HEK293T (cell line): ENCODE measurements at regions not wholly inside any gene's neighbourhood (a gene's known extent, or its start where the extent isn't known, plus 50 kb on each side); places are given as distances from the start of the nearest gene placed in this dataset.

Source experiments
- BHLHE40 ChIP-seq: fragments of 450-650 bp; IDR thresholded peaks from 2 replicates; pipeline ENCODE4 v1.6.1; 2016; ENCODE audit warnings: mild to moderate bottlenecking, moderate library complexity, borderline replicate concordance
- FOXM1 ChIP-seq: fragments of 450-650 bp; IDR thresholded peaks from 2 replicates; pipeline ENCODE4 v1.6.1; 2017; ENCODE audit warnings: mild to moderate bottlenecking, borderline replicate concordance
- SP1 ChIP-seq: fragments of 450-650 bp; IDR thresholded peaks from 2 replicates; pipeline ENCODE4 v1.6.1; 2017
- SUZ12 ChIP-seq: fragments of 450-650 bp; IDR thresholded peaks from 2 replicates; pipeline ENCODE4 v1.6.1; 2016; ENCODE audit warnings: mild to moderate bottlenecking
- TARDBP ChIP-seq: fragments of 450-650 bp; IDR thresholded peaks from 2 replicates; pipeline ENCODE4 v1.6.1; 2016
- ZNF384 ChIP-seq: fragments of 450-650 bp; IDR thresholded peaks from 2 replicates; pipeline ENCODE4 v1.6.1; 2016

DNA sequence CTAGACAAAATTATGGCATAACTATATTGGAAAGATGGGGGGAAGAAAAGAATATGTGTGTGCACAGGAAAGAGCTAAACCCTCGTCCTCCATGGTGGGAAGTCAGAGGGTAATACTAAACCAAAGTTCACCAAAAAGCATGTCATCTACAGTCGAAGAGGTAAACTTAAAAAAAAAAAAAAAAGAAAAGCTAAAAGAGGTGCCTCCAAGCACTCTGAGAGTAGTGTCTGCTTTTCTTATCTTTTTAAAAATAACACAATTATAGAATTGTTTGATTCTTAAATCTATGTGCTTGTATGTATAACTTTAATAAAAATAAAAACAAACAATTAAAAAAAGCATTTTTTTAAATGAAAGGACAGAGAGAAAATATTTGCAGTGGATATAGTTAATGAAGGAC, 77.3 kb upstream of the MYCN start:
- TF ChIP-seq ZNF384 (no peak), SUZ12 (no peak), SP1 (no peak), TARDBP (no peak), FOXM1 (no peak), BHLHE40 (no peak)
